NCI-H1930 (cell line): ENCODE measurements at regions not wholly inside any gene's neighbourhood (a gene's known extent, or its start where the extent isn't known, plus 50 kb on each side); places are given as distances from the start of the nearest gene placed in this dataset.

Experiments
- DNase-seq, 2 experiments: peaks; one replicate each; lab custom pipeline; 2025; lab: John Stamatoyannopoulos, UW

DNA sequence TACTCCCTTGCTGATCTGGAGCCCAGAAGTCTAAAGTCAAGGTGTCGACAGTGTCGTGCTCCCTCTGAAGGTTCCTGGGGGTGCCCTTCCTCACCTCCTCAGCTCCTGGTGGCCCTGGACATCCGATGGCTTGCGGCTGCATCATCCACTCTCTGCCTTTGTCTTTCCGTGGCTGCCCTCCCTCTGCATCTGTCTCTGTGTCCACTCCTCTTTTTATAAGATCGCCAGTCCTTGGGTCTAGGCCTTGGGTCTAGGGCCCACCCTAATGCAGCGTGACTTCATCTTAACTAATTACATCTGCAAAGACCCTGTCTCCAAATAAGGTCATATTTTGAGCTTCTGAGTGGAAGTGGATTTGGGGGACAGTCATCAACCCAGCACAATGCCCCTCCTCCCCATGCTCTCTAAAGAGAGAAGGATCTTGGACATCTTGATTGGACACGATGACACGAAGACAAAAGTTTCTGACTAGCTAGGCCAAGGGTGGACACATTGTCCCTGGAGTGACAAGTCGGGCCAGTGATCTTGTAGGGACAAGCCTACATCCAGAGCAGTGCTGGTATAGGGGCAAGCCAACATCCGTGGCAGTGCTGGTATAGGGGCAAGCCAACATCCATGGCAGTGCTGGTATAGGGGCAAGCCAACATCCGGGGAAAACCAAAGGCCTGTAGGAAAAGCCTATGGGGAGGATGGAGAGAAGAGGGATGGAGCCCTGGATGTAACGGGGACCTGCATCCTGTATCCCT is 93.9 kb upstream of the DIO3 start:
- DNase-seq: no peak

DNA sequence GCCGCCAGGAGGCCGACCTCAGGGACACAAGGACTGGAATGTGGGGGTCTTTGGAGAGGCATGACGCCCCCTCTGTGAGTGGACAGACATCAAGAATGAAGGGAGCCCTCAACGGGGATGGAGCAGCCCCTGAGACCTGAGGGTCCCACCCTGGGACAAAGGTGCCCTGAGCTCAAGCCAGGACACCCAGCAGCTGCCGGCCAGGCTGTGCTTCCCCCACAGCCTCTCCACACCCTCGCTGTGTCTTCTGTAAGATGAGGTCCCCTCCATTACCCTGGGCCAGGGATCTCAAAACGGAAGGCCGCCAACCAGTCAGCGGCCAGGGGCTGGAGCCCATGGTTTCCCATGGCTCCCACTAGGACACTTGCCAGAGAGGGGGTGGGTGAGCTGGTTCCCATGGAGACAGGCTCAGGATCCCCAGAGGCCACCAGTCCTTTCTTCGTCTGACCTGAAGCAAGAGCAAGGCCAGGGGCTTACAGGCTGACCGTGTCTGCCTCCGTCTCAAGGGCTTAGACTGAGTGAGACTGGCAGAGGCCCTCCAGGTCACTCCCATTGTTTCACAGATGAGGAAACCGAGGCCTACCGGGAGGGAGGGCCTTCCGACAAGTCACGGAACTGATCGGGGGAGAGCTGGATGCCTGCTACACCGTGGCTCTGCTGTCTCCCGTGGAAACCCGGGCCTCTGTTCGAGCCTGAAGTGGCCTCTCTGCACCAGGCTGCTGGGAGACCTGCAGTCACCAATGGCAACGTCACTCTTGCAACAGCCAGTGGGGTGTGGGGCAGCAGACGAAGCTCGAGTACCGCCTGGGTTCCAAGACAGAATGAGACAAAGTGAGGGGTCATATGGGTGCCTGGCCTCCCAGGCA is 91.7 kb upstream of the DIO3 start:
- no peak for DNase-seq

DNA sequence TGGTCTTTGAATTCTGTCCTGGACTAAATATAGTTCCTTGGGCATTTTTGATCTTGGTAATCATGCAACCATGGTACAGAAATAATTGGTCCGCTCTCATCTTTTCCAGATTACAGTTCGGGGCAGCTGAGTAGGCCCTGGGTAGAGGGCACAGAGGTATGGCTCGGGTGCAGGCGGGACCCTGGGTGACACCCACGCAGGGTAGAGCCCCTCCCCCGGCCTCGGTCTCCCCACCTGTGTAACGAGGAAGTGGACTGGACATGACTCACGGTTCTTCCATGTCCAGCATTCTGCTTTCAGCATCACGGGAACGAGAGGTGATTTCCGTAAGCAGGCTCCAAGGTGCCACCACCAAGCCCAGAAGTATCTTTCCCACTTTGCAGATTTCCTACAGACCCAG is 91.0 kb upstream of the DIO3 start:
- no peak for DNase-seq

DNA sequence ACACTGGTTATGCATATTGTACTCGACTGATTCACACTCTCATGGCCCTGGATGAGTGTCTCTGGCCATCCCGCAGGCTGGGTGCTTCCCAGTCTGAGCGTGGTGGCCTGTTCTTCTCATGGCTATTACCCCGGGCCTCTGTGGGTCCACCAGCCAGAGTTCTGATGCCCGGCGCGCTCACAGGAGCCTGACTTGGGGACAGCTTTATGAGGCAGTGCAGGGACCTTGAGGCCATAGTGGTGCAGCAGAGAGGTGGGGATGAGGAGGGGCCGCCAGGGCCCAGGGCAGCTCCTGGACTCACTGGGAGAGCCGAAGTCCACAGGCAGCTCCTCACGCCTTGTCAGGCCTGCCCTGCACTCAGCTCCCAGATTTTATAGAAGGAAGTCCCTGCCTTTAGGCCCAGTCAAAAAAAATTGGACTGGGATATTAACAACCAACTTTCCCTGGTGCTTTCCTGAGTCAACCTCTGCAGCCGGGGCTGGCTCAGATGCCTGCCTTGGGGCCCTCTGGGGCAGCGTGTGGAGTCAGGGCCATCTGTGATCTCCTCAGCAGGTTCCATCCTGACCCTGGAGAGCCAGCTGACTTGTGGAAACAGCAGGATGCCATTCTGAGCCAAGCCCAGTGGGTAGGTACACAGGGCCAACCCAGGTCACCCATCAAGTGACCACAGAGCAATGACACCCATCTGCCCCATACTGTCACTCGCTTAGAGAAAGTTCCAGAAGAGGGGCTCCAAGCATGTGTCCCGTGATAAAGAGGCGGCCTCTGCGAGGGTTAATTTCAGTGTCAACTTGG is 89.4 kb upstream of the DIO3 start:
- DNase-seq: no peak

DNA sequence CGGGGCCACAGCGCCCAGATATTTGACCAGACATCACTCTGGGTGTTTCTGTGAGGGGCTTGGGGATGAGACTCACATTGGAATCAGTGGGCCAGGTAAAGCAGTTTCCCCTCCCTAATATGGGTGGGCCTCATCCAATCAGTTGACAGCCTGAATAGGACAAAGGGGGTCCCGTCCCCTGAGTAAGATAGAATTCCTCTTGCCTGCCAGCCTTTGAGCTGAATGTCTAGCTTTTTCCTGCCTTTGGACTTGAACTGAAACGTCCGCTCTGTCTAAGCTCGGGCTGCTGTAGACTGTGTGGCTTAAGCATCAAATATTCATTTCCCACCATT is 88.8 kb upstream of the DIO3 start:
- no peak for DNase-seq

DNA sequence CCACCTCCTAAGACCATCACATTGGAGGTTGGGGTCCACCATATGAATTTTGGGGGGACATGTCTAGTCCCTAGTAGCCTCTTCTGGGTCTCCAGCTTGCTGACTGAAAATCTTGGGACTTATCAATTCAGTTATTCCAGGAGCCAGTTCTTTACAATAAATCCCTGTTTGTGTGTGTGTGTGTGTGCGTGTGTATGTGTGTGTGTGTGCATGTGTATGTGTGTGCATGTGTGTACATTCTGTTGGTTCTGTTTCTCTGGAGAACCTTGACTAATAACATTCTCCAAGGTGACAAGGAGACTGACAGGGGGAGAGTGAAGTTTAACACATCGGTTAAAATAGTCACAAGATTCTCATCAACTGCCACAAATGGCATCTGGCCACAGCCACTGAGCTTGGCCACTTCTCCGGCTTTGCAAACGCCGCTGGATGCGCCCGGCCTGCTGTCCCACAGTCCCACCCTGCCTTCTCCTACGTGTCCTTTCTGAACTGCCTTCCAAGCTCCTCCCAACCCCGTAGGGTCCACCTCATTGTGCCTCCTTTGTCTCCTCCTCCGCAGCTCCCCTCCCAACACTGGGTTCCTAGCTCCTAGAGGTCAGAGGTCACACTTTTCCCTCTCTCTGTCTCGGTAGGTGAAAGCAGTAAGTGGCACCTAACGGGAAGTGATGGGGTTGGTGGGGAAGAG is 88.1 kb upstream of the DIO3 start:
- DNase-seq: no peak

DNA sequence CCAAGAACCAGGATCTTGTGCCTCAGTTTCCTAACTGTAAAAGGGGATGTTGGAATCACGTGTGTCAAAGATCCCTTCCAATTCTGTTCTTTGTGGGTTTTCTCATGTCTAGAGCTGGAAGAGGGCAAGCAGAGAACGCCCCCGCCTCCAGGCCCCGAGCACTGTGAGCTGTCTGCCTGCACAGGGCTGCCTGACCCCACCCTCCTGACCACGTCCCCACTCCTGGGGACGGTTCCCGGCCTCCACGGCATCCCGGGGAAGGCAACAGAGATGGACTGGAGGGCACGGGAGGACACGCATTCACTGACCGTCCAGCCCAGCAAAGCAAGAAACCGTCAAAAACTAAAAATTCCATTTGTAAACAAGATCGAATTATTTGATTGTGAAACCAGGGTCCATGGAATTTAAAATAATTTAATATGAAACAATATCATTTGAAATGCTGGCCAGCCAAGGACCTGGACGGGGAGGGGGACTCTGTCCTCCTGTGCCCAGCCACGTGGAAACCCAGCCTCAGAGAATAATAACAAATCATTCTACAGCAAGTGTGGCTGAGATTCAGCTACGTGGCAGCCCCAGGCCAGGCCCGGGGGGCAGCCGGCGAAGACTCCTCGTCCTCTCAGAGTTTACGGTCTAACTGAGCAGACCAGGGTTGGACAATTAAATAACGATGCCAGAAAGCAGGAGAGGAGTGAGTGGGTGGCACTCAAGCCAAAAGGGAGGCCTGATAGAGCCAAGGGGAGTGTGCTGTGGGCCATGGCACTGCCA is 87.3 kb upstream of the DIO3 start:
- no peak for DNase-seq

DNA sequence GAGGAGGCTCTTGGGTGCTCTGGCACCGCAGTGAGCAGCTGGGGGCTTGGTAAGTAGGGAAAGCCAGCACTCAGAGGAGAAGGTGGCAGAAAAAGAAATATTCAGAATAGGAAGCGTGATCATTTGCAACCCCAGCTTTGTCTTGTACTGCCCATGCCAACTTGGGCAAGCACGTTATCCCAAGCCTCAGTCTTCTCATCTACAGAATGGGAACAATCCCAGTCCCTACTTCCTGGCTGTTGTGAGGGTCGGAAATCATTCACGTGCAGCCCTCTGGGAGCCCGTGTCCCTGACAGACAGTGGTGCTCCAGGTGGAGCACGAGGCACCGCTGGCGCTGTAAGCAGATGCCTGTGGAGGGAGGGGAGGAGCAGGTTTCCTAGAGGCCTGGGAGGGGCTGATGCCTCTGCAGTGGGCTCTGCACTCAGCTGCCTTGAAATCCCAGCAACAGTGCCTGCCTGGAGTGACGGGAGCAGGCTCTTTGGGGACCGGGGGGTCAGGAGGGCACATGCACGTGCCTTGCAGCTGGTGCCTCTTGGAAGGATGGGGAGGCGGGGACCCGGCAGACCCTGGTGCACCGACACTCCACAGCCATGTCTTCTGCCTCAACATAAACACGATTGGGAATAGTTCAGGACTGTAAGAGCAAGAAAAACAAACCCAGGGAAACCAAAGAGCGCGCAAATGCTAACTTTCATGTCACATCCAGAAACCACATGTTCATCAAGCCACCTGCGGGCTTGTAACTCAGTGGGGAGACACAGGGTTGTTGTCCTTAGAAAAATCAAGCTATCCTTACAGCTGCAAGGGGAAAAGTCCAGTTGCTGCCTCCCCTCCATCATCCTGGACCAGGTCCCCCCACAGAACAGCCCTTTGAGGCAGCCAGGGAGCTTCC is 86.5 kb upstream of the DIO3 start:
- no peak for DNase-seq

DNA sequence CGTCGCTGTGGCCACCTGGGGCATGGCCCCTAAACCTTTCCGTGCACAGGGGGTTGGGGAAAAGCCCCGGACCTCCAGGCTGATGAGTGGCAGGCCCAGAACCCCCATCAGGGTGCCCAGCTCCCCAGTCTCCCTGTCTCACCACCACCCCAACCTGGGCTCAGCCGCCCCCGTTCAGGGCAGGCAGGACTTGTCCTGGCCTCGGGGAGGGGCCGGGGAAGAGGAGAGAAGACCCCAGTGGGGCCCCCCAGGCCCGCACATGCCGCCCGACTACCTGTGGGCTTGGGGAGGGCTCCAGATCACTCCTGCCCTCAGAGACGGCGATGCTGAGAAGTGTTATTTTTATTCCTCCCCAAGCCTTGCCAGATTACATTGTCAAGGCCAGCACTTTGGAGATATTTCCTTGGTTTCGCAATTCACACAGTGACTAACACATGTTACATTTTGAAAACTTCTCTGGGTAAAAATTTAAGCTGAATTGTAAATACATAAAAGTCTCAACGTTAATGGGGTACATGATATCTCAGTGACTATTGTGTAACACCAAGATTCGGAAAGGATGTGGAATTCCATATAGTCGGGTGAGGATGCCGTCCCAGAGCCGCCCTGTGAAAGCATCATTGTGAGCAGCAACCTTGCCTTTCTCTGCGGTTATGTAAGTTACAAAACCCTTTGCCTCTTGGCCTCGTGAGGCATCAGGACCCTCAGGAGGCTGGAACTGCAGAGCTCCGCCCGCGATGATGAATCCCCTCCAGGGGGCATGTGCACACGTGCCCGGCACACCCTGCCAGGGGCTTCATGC is 85.6 kb upstream of the DIO3 start:
- no peak for DNase-seq

DNA sequence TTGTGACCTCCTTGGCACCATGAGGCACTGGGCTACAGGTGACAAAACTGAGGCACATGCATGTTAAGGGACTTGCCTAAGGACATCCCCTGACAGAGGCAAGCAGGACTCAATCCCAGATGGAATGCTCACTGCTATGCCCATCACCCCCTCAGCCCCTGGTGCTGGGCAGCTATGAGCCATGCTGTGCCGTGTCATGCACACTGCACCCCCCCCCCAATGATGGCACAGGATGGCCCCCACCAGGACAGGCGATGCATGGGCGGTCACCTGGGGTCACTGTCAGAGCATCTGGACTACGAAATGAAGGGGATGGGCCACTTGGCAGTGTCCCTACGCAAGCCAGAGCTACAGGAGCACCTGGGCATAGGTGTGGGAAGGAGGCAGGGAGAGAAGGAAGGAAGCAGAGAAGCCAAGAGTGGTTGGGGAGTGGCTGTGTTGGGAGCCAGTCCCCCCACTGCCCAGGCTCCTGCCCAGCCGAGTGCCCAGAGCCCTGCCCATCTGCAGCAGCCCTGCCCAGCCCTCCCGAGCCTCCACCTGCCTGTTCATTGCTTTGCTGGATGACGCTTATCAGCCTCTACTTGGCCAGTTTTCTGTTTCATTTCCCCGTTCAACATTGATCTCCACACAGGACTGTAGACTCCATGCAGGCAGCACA is 84.9 kb upstream of the DIO3 start:
- DNase-seq: no peak

DNA sequence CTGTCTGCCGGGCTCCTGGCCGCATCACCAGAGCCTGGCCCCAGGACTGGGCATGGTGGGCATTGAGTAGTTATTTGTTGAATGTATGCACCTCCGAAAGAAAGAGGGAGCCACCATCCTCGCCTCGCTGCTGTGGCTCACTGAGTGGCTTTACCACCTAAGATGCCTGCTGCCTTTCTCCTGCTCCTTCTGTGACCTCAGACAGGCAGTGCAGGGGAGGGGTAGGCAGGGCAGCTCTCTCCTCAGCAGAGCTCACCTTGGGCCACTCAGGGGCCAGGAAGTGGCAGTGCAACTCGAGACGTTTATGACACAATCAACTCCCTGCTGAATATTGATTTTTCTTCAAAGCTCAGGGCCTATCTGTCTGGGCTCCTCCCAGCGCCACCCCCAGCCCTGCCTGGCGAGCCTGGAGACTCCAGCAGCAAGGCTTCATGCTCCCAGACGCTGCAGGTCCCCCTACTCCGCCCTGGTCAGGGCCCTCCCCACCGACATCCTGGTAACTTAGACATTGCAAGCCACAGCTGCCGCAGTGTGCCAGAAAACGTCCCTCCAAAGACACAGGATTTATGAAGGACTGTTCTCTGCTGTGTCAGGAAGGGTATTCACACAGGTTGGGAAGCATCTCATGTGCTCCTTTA is 84.3 kb upstream of the DIO3 start:
- DNase-seq: no peak

DNA sequence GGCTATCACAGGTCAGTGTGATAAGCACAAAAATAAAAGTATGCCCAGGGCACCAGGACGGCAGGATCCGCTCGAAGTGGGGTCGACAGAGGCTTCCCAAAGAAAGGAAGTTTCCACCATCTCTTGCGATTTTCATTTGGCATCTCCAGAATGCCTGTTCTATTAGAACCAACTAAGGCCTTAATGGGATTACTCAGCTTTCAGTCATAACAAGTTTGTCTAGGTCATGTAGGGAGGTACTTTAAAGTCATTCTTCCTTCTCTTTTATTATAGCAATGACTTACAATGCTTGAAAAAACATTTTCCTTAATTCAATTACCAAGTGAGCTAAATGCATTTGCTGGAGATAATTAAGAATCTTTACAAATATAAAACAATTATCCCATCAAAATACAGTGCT is 83.6 kb upstream of the DIO3 start:
- DNase-seq: no peak

DNA sequence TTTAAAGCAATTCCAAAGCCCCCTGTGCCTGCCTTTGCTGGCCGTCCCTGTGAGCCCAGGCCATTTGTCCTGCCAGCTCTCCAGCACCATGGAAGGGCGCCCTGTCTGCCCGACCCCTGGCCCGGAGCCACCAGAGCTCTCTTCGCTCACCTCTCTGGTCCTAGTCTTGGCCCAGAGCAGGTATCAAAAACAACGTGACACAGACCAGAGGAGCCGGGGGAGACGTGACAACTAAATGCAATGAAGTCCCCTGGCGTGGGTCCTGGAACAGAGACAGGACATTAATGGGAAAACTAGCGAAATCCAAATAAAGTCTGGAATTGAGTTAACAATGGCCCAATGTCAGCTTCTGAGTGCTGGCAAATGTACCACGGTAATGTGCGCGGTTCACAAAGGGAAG is 83.2 kb upstream of the DIO3 start:
- no peak for DNase-seq

DNA sequence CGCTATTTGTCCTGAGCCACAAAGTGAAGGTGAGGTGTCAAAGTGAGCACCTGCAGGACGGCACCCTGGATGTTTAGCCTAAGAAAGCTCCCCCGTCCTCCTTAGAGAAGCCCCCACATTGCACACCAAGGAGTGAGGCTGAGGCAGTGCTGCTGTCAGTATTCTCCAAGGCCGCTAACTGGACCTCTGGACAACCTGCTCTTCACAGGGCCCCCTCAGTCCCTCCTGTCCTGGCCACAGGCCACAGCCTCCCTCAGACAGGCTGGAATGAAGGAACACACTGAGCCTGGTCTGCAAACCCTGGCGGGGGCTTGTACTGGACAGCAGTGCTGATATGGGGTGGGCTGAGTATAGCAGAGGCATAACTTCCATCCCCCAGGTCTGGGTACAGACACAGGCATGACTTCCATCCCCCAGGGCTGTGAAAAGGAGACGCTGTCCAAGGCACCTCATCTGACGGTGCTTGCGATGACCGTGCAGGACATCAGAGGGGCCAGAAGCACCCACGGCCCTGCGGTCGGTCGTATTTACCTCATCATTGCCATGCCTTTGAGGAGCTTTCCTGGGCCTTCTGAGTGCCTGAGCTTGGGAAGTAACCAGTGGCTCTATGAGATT is 82.4 kb upstream of the DIO3 start:
- no peak for DNase-seq

DNA sequence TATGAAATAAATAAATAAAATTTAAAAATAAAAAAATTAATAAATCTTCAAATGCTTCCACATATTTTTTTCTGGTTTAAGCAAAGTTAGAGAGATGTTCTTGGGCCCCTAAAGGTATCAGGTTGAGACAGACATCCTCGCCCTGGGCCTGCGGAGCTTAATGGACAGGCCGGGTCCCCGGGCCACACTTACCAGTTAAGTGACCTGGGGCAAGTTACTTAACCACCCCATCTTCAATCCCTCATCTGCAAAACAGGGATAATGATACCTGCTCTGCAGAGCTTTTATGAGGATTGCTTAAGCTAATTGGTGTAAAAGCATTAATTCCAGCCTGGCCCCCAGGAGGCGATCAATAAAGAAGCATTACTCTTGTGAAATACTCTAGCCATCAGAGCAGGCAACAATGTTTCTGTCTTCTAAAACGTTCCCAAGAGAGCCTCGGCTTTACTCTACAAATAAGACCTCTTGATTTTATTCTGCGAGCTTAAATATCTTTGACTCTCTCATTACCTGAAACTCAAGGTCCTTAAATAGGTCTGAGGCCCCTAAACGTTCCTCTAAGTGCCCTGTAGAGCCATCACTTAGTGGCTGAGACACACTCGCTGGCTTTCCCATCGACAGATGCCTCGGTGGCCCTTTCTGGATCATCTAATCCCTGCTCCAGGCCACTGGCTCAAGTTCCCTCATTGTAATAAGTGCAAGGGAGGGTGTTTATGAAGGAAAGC is 81.1 kb upstream of the DIO3 start:
- no peak for DNase-seq

DNA sequence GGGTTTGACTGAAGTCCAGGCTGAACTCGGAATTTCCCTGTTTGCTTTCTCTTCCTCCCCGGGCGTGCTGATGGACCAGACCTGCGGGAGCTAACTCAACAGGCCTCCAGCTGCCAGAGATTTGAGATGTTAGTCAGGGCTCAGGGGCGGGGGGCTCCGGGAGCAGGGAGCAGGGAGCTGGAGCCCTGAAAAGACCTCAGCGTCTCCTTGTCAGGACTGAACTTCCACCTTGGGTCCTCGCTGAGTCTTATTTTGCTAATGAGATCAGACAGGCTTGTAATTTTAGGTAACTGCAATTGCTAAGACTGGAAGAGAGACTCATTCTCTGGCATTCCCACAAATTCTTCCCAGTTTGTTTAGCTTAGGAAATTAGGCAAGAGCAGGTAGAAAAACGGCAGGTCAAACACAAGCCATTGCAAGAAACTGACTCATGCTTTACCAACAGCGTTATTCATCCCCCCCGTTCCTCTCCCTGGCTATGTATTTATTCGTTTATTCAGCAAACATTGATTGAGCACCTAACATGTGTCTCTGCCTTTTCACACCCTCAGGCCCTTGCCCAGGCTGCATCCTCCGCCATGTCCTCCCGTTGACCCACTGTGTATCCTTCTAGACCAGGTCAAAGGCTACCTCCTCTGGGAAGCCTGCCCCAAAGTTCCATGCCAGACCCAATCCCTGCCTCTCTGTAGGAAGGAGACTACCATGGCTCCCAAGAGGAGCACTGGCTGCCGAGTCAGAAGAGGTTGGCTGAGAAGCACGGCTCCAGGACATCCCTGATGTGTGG is 80.4 kb upstream of the DIO3 start:
- no peak for DNase-seq

DNA sequence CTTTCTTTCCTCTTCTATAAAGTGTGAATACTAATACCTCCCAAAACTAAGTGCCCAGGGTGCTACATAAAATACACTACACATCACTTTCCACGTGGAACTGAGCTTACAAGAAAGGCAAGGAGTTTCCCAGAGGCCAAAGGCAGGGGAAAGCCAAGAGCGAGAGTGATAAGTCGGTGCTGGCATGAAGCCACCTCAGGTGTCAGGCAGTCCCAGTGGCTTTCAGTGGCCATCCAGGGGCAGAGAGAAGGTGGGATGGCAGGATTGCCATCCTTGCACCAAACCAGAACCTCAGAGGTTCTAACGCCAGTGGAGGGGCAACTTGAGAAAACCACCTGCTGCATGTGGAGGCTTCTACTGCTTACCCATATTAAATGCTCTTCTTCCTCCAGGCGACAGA is 79.7 kb upstream of the DIO3 start:
- DNase-seq: no peak
